Left lung (tissue), 4 donors: ENCODE measurements at regions not wholly inside any gene's neighbourhood (a gene's known extent, or its start where the extent isn't known, plus 50 kb on each side); places are given as distances from the start of the nearest gene placed in this dataset.

Experiments used
- ATAC-seq: fragments of 200-7000 bp; cut with Tn5 transposase; one replicate; pipeline ENCODE4 v1.9.1; 2020; ENCODE audit warnings: moderate library complexity
- DNase-seq, 4 donors: peaks; one replicate each; pipeline ENCODE4 v3.0.0-alpha.2; 2013 to 2020
- H3K27ac ChIP-seq, 2 donors: fragments of 200-600 bp; sonication (generic) in 1 of 2; one replicate each; pipeline versions ENCODE4 v1.5.0 to v1.8.0; 2020 to 2021
- H3K27me3 ChIP-seq, 2 donors: fragments of 200-600 bp; sonication (generic) in 1 of 2; one replicate each; pipeline versions ENCODE4 v1.5.0 to v1.8.0; 2020 to 2021
- H3K36me3 ChIP-seq, 2 donors: fragments of 200-600 bp; sonication (generic) in 1 of 2; one replicate each; pipeline versions ENCODE4 v1.5.0 to v1.8.0; 2020 to 2021
- H3K4me1 ChIP-seq, 2 donors: fragments of 200-600 bp; one replicate each; pipeline ENCODE4 v1.8.0; 2021
- H3K4me3 ChIP-seq, 2 donors: fragments of 200-600 bp; sonication (generic) in 1 of 2; one replicate each; pipeline versions ENCODE4 v1.5.0 to v1.8.0; 2020 to 2021; ENCODE audit warnings: mild to moderate bottlenecking in 1 of 2
- H3K9me3 ChIP-seq, 2 donors: fragments of 200-600 bp; sonication (generic) in 1 of 2; one replicate each; pipeline versions ENCODE4 v1.5.0 to v1.8.0; 2020 to 2021
- CTCF ChIP-seq, 2 donors: fragments of 200-600 bp; sonication (generic) in 1 of 2; IDR thresholded peaks; one replicate each; pipeline versions ENCODE4 v1.5.0 to v1.8.0; 2021; ENCODE audit warnings: antibody characterized with exemption in 2 of 2
- intact Hi-C, 2 donors: fragments of 100-400 bp; cut with DNase I; formaldehyde crosslinking; loops; one replicate each; pipeline versions ENCODE4 v1.11.2 to v1.14.2; 2022
- donor health status: DM: no; HTN: yes; CAD: no.
- donor health status: DM: no; HTN: no; CAD: no.

GRCh38 chr10:131722121-131722520, 178.7 kb upstream of the PPP2R2D start:
- Histone ChIP-seq H3K4me3 (no peak overlapping the region), H3K36me3 (no peaks in the 10 kb centered on the region), H3K9me3 (peaks cover 0 to 1% of the 10 kb centered on the region in 2 donors), H3K27me3 (peaks cover 0 to 37% of the 10 kb centered on the region in 2 donors), H3K4me1 (peaks cover 9 to 10% of the 10 kb centered on the region in 2 donors), H3K27ac (no peak overlapping the region)
- ATAC-seq, result no peak
- TF ChIP-seq CTCF (IDR thresholded peaks at IDR 0.05), result no peak
- DNase-seq, result no peak
- intact Hi-C loops, result no loop called here

GRCh38 chr10:131722525-131723264, 178.1 kb upstream of the PPP2R2D start:
- peaks cover 9 to 10% of the 10 kb centered on the region in 2 donors for H3K4me1 ChIP-seq

GRCh38 chr10:131723297-131724168, 177.3 kb upstream of the PPP2R2D start:
- TF ChIP-seq CTCF (IDR thresholded peaks at IDR 0.05), result no peak
- no peak for DNase-seq
- ATAC-seq, result no peak
- intact Hi-C loops, result no loop called here
- no peak overlapping the region for H3K4me3 ChIP-seq
- H3K4me1 ChIP-seq, result peaks cover 9 to 10% of the 10 kb centered on the region in 2 donors
- peaks cover 0 to 1% of the 10 kb centered on the region in 2 donors for H3K9me3 ChIP-seq
- H3K27ac ChIP-seq, result no peak overlapping the region
- H3K27me3 ChIP-seq, result peaks cover 0 to 44% of the 10 kb centered on the region in 2 donors
- H3K36me3 ChIP-seq, result no peaks in the 10 kb centered on the region

More at GRCh38 chr10:131722525-131723264, 178.1 kb upstream of the PPP2R2D start:
- intact Hi-C loops, result no loop called here
- no peak for ATAC-seq
- DNase-seq, result no peak
- no peak for TF ChIP-seq CTCF (IDR thresholded peaks at IDR 0.05)
- Histone ChIP-seq H3K9me3 (peaks cover 0 to 1% of the 10 kb centered on the region in 2 donors), H3K27me3 (peaks cover 0 to 41% of the 10 kb centered on the region in 2 donors), H3K36me3 (no peaks in the 10 kb centered on the region), H3K4me3 (no peak overlapping the region), H3K27ac (no peak overlapping the region)

GRCh38 chr10:131724169-131724545, 176.7 kb upstream of the PPP2R2D start:
- Histone ChIP-seq H3K4me1 (peaks cover 9 to 10% of the 10 kb centered on the region in 2 donors), H3K36me3 (no peaks in the 10 kb centered on the region), H3K27me3 (peaks cover 0 to 44% of the 10 kb centered on the region in 2 donors), H3K27ac (no peak overlapping the region), H3K4me3 (no peak overlapping the region), H3K9me3 (no peaks in the 10 kb centered on the region)
- TF ChIP-seq CTCF (IDR thresholded peaks at IDR 0.05), result no peak
- no peak for DNase-seq
- intact Hi-C loops, result no loop called here
- ATAC-seq, result no peak
